GM18511 (cell line): ENCODE measurements at regions not wholly inside any gene's neighbourhood (a gene's known extent, or its start where the extent isn't known, plus 50 kb on each side); places are given as distances from the start of the nearest gene placed in this dataset.
A peak's percentile ranks its signal among the peaks of the same experiment; 100 is the strongest.

Source experiments
- ATAC-seq: cut with Tn5 transposase; IDR thresholded peaks from one replicate; pipeline ENCODE4 v1.9.1; 2021; ENCODE audit warnings: mild to moderate bottlenecking, moderate library complexity; ENCODE audit not compliant: unreplicated experiment

- no peak for ATAC-seq
These were observed 414.5 kb downstream of the PCNX1 start for GRCh38 chr14:71321574-71322315.

DNA sequence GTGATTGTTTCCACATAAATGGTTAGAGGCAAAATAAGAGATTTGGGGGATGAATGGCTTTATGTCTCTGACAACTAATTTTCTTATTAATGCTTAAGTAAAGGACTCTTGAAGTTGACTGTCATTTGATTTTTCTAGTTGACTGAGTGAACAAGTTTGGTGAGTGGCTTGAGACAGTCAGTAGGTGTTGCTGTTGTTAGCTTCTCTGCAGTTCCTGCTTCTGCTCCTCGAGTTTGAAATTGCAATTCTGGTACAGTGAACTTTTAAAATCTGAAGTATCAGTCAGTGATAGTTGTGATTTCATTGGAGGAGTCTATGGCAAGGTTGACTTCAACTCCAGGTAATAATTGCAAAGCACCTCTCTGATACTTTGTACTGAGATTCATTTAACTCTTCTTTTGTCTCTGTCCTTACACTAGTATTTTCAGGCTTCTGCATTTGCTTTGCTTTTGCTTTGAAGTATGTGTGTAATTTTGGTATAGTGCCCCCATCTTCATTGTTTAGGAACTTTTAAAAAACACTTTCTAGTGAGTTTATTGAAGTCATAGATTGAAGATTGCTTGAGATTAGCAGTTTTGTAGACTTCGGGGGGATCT lies 415.5 kb downstream of the PCNX1 start:
- no peak for ATAC-seq

DNA sequence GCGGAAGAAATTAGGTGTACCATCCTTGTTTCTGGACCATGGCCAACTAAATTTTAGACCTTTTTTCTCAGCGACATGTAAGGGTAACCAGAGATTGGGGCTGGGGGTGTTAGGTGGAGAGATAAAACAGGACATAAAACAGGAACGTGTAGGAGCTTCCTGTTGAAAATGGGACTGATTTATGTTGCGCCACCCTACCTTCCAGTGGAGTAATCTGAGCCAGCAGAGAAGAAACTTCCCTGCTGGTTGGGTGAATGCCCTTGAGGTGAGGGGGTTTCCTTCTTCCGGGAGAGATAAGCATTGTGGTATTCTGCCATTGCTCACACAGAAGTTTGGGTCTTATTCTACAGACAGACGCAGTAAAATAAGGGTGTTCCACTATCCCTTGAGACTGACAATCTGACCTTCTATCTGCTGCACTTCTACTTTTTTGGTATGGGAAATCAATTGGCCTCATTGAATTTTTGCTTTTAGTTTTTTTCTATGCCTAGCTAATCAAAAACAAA lies 417.6 kb downstream of the PCNX1 start:
- no peak for ATAC-seq

- ATAC-seq = no peak
These were observed 420.4 kb downstream of the PCNX1 start for GRCh38 chr14:71327691-71328090.

DNA sequence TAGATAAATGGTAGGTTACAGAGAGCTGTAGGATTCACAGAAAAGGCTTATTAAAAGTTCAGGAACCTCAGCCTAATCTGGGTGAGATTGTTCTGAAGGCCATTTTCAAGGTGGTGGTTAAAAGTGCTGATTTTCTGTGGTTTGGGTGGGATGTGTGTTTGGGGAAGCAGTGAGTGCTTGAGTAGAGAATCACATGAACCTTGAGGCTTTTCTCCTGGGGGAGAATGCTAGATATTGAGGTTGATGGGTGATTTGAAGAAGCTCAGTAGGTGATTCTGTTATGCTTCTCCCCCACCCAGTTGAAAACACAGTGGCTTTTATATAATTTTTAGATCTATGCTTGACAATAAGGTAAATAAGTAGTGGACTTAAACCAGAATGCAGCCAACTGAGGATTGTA lies 420.9 kb downstream of the PCNX1 start:
- peak; percentile 58 for ATAC-seq

- ATAC-seq = no peak
These were observed 421.7 kb downstream of the PCNX1 start for GRCh38 chr14:71328954-71329353.

DNA sequence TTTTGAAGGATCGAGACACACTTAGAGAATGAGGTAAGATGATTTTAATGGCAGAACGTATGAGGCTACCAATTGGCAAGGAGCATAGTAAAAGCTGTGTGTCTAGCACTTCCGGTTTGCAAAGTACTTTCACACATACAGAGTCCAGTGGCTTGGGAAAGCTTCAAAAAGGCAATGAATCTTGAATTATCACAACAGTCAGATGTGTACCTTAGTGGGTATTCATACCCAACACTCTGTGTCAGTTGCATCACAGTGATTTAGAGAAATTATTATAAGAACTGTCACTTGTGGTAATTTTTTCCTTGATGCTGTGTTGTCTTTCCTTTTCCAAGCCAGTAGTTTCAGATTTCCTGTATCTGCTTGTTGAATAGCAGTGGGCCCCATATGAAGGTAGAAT lies 424.1 kb downstream of the PCNX1 start:
- ATAC-seq = no peak

DNA sequence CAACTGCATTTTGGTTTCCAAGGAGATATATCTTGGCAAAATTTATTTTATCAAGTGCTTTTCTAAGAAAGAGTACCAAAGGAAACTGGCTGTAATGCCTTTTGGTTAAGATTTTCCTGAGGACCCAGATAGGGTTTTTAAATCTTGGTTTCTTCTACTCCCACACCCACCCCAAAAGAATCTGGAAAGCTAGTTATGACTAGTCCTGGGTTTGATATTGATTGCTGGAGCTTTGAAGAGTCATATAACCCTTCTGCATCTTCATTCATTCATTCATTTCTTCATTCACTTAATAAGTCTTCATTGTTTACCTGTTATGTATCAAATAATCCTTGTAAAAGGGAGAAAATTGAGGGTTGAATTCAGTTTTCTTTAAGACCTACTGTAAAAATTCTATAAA lies 425.2 kb downstream of the PCNX1 start:
- ATAC-seq = no peak

- ATAC-seq = no peak
These were observed 426.4 kb downstream of the PCNX1 start for GRCh38 chr14:71333705-71334104.

DNA sequence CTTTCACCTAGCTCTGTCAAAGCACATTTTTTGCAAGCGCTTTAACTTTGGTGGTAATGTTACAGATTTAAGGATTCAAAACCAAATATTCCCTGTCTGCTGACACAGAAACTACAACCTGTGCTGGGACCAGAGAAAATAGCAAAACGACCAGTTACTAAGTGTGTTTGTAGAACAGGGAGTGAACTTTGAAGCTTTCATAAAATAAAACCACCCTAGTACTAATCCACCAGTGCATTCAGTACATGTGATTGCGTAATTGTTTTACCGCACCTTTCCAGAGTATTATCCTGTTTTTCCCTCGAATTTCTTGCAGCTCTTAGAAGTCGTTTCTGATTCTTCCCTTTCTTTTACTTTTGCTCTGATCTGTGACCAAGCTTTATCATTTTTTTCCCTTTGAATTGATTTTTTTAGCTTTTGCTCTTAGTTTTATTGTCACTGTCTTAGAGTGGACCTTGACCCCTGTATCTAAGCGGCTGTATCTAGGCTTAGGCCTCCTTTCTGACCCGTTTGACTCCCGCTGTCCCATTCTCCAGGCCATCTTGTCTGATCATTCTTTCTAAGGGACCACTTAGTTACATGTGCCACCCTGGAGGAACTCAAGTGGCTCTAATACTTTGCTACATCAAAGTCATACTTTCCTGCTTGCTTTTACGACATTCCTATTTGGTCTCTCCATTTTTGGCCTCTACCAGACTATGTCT lies 429.4 kb downstream of the PCNX1 start:
- no peak for ATAC-seq

- ATAC-seq = no peak
These were observed 430.9 kb downstream of the PCNX1 start for GRCh38 chr14:71338153-71338552.

DNA sequence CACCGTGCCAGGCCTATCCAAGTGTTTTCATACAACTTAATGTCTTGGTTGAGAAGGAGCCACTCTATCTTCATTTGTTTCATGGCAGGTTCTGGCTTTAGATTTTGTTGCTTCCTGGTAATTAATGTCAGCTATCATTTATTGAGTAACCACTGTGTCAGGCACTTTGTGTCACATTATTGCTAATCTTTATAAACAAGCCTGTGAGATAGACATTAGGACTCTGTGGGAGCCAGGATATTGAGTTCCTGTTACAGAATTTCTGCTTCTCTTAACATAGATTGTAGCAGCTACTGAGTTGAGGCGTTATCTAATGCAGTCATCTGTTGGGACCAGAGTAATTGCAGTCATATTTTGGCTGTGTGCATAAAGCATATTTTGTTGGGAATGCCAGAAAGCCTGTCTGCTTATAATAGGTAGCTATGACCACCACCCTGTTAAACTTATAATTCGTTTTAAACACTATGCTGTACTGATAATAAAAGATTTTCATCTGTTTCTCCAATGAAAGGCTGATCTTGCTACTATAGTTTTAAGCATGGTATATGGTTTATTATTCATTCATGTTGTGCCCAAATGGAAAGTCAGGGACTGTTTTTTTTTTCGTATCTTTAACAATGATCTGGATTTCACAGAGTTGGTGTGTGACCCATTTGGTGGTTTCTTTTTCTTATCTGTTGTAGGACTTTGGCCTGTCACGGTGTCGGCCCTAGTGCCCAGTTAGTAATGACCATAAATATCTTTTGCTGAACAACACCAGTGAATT lies 432.6 kb downstream of the PCNX1 start:
- no peak for ATAC-seq

GRCh38 chr14:71341156-71341555 lies 433.9 kb downstream of the PCNX1 start:
- ATAC-seq = no peak

DNA sequence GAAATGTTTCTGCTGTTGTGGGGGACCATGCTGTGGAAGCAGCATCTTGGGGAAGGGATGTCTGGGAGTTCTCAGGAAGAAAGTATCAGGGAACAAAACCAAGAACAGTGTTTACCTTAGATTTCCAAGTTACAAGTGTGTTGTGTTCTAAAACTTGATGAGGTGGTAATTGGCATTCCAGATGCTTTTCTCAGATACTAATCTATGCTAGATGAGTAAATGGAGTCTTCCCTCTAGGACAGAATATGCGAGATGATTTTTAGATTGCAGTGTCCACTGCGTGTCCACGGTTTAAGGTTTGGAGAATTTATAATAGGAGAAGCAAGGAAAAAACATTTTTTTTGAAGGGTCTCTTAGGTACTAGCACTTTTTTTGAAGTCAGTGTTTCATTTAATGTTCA lies 436.5 kb downstream of the PCNX1 start:
- no peak for ATAC-seq

- ATAC-seq = no peak
These were observed 437.2 kb downstream of the PCNX1 start for GRCh38 chr14:71344506-71344905.

DNA sequence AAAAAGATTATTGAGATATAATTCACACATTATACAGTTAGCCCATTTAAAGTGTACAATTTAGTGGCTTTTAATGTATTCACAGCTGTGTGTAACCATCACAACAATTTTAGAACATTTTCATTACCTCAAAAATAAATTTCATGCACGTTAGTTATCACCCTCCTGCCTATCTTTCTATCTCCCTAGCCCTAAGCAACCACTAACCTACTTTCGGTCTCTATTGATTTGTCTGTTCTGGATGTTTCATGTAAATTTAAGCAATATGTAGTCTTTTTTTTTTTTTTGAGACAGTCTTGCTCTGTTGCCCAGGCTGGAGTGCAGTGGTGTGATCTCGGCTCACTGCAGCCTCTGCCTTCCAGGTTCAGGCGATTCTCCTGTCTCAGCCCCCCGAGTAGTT lies 439.4 kb downstream of the PCNX1 start:
- no peak for ATAC-seq

DNA sequence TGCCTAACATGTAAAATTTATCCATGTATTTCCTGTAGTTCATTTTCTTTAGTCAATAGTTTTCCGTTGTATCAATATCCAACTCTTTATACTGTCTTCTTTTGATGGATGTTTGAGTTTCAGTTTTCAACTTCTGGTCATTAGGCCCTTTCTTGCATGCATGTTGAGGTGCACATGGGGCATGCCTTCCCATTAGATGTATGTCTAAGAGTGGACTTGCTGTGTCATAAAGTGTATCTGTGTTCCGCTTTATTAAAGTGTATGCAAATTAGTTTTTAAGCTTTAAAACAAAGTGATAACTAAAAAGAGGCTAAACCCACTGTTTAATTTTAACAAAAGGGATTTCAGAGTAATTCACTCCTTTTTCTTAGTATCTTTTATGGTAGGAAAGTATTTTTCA lies 441.1 kb downstream of the PCNX1 start:
- ATAC-seq = peak; percentile 49

DNA sequence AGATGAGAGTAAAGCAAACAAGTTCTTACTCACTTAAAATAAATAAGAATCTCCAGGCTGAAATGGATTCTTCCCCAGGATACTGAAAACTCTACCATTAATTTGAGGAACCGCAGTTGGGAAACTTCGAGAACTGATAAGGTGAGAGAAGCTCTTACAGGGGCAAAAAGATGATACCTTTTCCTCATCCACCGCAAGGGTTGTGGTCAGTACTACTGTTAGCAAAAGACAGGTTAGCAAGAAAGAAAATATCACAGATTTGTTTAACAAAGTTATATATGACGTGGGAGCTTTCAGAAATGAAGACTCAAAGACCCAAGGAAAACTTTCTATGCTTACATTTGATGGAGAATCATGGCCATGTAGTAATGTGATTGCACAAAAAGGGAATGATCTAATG lies 441.6 kb downstream of the PCNX1 start:
- no peak for ATAC-seq

DNA sequence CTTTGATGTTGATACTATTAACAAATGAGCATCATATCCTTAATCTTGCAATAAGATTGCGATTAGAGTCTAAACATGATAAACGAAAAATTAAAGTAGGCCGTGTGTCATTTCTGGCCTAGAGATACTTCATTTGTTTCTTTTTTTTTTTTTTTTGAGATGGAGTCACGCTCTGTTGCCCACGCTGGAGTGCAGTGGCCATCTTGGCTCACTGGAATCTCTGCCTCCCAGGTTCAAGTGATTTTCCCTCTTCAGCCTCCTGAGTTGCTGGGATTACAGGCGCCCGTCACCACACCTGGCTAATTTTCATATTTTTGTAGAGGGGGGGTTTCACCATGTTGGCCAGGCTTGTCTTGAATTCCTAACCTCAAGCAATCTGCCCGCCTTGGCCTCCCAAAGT lies 446.9 kb downstream of the PCNX1 start:
- ATAC-seq = no peak

GRCh38 chr14:71354801-71355200 lies 447.5 kb downstream of the PCNX1 start:
- no peak for ATAC-seq
